Common myeloid progenitor, CD34-positive (primary cell): ENCODE measurements at regions not wholly inside any gene's neighbourhood (a gene's known extent, or its start where the extent isn't known, plus 50 kb on each side); places are given as distances from the start of the nearest gene placed in this dataset.

ENCODE experiments used
- CTCF ChIA-PET: fragments of 350-600 bp; sonication (Branson Sonifier 250); formaldehyde crosslinking; loops from one replicate; lab custom pipeline; 2021; ENCODE audit warnings: antibody characterized with exemption; lab: Charles Lee
- POLR2A ChIA-PET: fragments of 350-600 bp; sonication (Branson Sonifier 250); formaldehyde crosslinking; loops from one replicate; lab custom pipeline; 2021; ENCODE audit warnings: antibody characterized with exemption; lab: Charles Lee
- DNase-seq, 3 donors: peaks; one replicate each; pipeline versions ENCODE4 v3.0.0 to v3.0.0-alpha.2; 2013
- H3K27ac ChIP-seq, 2 experiments: 1 replicate in 1 of 2; 2 replicates in 1 of 2; pipeline ENCODE4 v1.7.0; 2013; ENCODE audit warnings: inconsistent platforms in 2 of 2, low read length in 2 of 2, mild to moderate bottlenecking in 2 of 2, low read depth in 1 of 2, moderate library complexity in 1 of 2; ENCODE audit not compliant: severe bottlenecking in 2 of 2, insufficient read depth in 1 of 2, poor library complexity in 1 of 2
- H3K27me3 ChIP-seq, 5 experiments: replicated peaks in 2 of 5; 1 replicate in 3 of 5; 2 replicates in 2 of 5; pipeline versions ENCODE4 v1.6.1 to v1.7.0; 2013; ENCODE audit warnings: low read length in 4 of 5, mild to moderate bottlenecking in 2 of 5, moderate library complexity in 2 of 5, inconsistent platforms in 1 of 5; ENCODE audit not compliant: insufficient read depth in 5 of 5, control insufficient read depth in 4 of 5
- H3K36me3 ChIP-seq, 4 experiments: 1 replicate in 2 of 4; 2 replicates in 2 of 4; pipeline versions ENCODE4 v1.6.1 to v1.7.0; 2013; ENCODE audit warnings: low read length in 3 of 4, control low read depth in 1 of 4, mild to moderate bottlenecking in 1 of 4; ENCODE audit not compliant: control insufficient read depth in 4 of 4, insufficient read depth in 4 of 4
- H3K4me1 ChIP-seq, 4 experiments: 1 replicate in 3 of 4; 2 replicates in 1 of 4; pipeline versions ENCODE4 v1.6.1 to v1.7.1; 2013; ENCODE audit warnings: low read length in 3 of 4, mild to moderate bottlenecking in 3 of 4, control low read depth in 1 of 4, inconsistent platforms in 1 of 4, moderate library complexity in 1 of 4; ENCODE audit not compliant: control insufficient read depth in 4 of 4, insufficient read depth in 4 of 4; ENCODE audit errors: control extremely low read depth in 1 of 4
- H3K4me3 ChIP-seq, 7 experiments: 1 replicate in 4 of 7; 2 replicates in 3 of 7; pipeline versions ENCODE4 v1.5.1 to v1.7.0; 2013; ENCODE audit warnings: mild to moderate bottlenecking in 7 of 7, low read length in 6 of 7, moderate library complexity in 6 of 7, inconsistent platforms in 2 of 7, low read depth in 2 of 7, control low read depth in 1 of 7; ENCODE audit not compliant: insufficient read depth in 4 of 7, control insufficient read depth in 1 of 7; ENCODE audit errors: extremely low read depth in 1 of 7
- H3K9me3 ChIP-seq, 5 experiments: 1 replicate in 4 of 5; 2 replicates in 1 of 5; pipeline versions ENCODE4 v1.6.1 to v1.7.1; 2013; ENCODE audit warnings: low read length in 4 of 5, mild to moderate bottlenecking in 2 of 5, inconsistent platforms in 1 of 5, low read depth in 1 of 5, moderate library complexity in 1 of 5; ENCODE audit not compliant: control insufficient read depth in 4 of 5, insufficient read depth in 2 of 5; ENCODE audit errors: control extremely low read depth in 1 of 5
- WGBS: methylation state at CpG from one replicate; pipeline ENCODE4 v1.1.5; 2013; ENCODE audit not compliant: insufficient coverage; 5-methylcytosine and 5-hydroxymethylcytosine counted together

- no peaks in the 10 kb centered on the region for H3K9me3 ChIP-seq
- no peaks in the 10 kb centered on the region for H3K27me3 ChIP-seq
- H3K4me1 ChIP-seq = no peaks in the 10 kb centered on the region
- ChIA-PET POLR2A (no interaction called here), CTCF (no interaction called here)
- no peaks in the 10 kb centered on the region for H3K36me3 ChIP-seq
- no peak overlapping the region for H3K27ac ChIP-seq
- WGBS = 100% methylated on average over 1 of the region's 3 CpGs
- no peak overlapping the region for H3K4me3 ChIP-seq
- no peak for DNase-seq
These were observed 473.0 kb downstream of the SPRY1 start for GRCh38 chr4:123869286-123870215.

- Histone ChIP-seq H3K27me3 (no peaks in the 10 kb centered on the region), H3K4me1 (no peaks in the 10 kb centered on the region), H3K36me3 (no peaks in the 10 kb centered on the region), H3K9me3 (no peaks in the 10 kb centered on the region), H3K4me3 (no peak overlapping the region), H3K27ac (no peak overlapping the region)
- DNase-seq = no peak
- CTCF ChIA-PET = no interaction called here
- POLR2A ChIA-PET = no interaction called here
- WGBS = 87% methylated on average over 2 of the region's 4 CpGs
These were observed 473.8 kb downstream of the SPRY1 start for GRCh38 chr4:123870216-123870876.

GRCh38 chr4:123871341-123871740 is 474.7 kb downstream of the SPRY1 start:
- 100% methylated on average over 3 of the region's 6 CpGs for WGBS
- H3K4me3 ChIP-seq = no peak overlapping the region
- no peaks in the 10 kb centered on the region for H3K36me3 ChIP-seq
- no peak overlapping the region for H3K27ac ChIP-seq
- no peaks in the 10 kb centered on the region for H3K27me3 ChIP-seq
- DNase-seq = no peak
- ChIA-PET CTCF (no interaction called here), POLR2A (no interaction called here)
- H3K4me1 ChIP-seq = no peaks in the 10 kb centered on the region
- no peaks in the 10 kb centered on the region for H3K9me3 ChIP-seq

GRCh38 chr4:123874063-123874462 is 477.5 kb downstream of the SPRY1 start:
- no peak overlapping the region for H3K27ac ChIP-seq
- no peaks in the 10 kb centered on the region for H3K36me3 ChIP-seq
- DNase-seq = no peak
- H3K4me1 ChIP-seq = no peaks in the 10 kb centered on the region
- no peak overlapping the region for H3K4me3 ChIP-seq
- H3K27me3 ChIP-seq = no peaks in the 10 kb centered on the region
- peaks cover 0 to 4% (median 0%) of the 10 kb centered on the region in 5 experiments for H3K9me3 ChIP-seq
- CTCF ChIA-PET = no interaction called here
- POLR2A ChIA-PET = no interaction called here
- WGBS = no CpG with 5 or more reads among the region's 1 CpG

- Histone ChIP-seq H3K27me3 (no peaks in the 10 kb centered on the region), H3K27ac (no peak overlapping the region), H3K9me3 (peaks cover 0 to 4% (median 0%) of the 10 kb centered on the region in 5 experiments), H3K4me3 (no peak overlapping the region), H3K36me3 (no peaks in the 10 kb centered on the region), H3K4me1 (no peaks in the 10 kb centered on the region)
- 96% methylated on average over 4 of the region's 4 CpGs for WGBS
- ChIA-PET POLR2A (no interaction called here), CTCF (no interaction called here)
- no peak for DNase-seq
These were observed 479.5 kb downstream of the SPRY1 start for GRCh38 chr4:123876143-123876542.

- H3K36me3 ChIP-seq = no peaks in the 10 kb centered on the region
- DNase-seq = no peak
- no peaks in the 10 kb centered on the region for H3K4me1 ChIP-seq
- peaks cover 0 to 4% (median 0%) of the 10 kb centered on the region in 5 experiments for H3K9me3 ChIP-seq
- no peak overlapping the region for H3K4me3 ChIP-seq
- H3K27me3 ChIP-seq = no peaks in the 10 kb centered on the region
- ChIA-PET POLR2A (no interaction called here), CTCF (no interaction called here)
- H3K27ac ChIP-seq = no peak overlapping the region
- 93% methylated on average over 2 of the region's 2 CpGs for WGBS
These were observed 480.1 kb downstream of the SPRY1 start for GRCh38 chr4:123876671-123877101.

GRCh38 chr4:123877551-123877950 is 481.0 kb downstream of the SPRY1 start:
- Histone ChIP-seq H3K4me3 (no peak overlapping the region), H3K27ac (no peak overlapping the region), H3K27me3 (no peaks in the 10 kb centered on the region), H3K4me1 (no peaks in the 10 kb centered on the region), H3K9me3 (peaks cover 0 to 4% (median 0%) of the 10 kb centered on the region in 5 experiments), H3K36me3 (no peaks in the 10 kb centered on the region)
- no CpG with 5 or more reads among the region's 3 CpGs for WGBS
- CTCF ChIA-PET = no interaction called here
- POLR2A ChIA-PET = no interaction called here
- peak in 2 of 3 donors; percentile 13 to 28 for DNase-seq
